Calu3 (cell line): ENCODE measurements at regions not wholly inside any gene's neighbourhood (a gene's known extent, or its start where the extent isn't known, plus 50 kb on each side); places are given as distances from the start of the nearest gene placed in this dataset.

ENCODE experiments used
- BruUV-seq: library from RNA; stranded (reverse); fragments of 400-500 nt; replicated peaks from 2 replicates; lab custom pipeline; 2021; lab: Mats Ljungman, UMichigan
- CTCF ChIA-PET: fragments of 300-600 bp; sonication (Branson Sonifier 250); formaldehyde crosslinking; loops from one replicate; lab custom pipeline; 2022; ENCODE audit warnings: antibody characterized with exemption; lab: Charles Lee
- DNase-seq: peaks from one replicate; pipeline ENCODE4 v3.0.0; 2022
- H3K27ac Mint-ChIP-seq: one replicate; pipeline ENCODE4 v1.8.0; 2022; ENCODE audit warnings: mixed read lengths; ENCODE audit not compliant: unreplicated experiment
- H3K27me3 Mint-ChIP-seq: one replicate; pipeline ENCODE4 v1.8.0; 2022; ENCODE audit warnings: mixed read lengths; ENCODE audit not compliant: unreplicated experiment
- H3K36me3 Mint-ChIP-seq: one replicate; pipeline ENCODE4 v1.8.0; 2022; ENCODE audit warnings: mild to moderate bottlenecking, moderate library complexity, mixed read lengths; ENCODE audit not compliant: insufficient read depth, unreplicated experiment
- H3K4me1 Mint-ChIP-seq: one replicate; pipeline ENCODE4 v1.8.0; 2022; ENCODE audit warnings: mild to moderate bottlenecking, low read depth, mixed read lengths; ENCODE audit not compliant: unreplicated experiment
- H3K4me3 Mint-ChIP-seq: one replicate; pipeline ENCODE4 v1.8.0; 2022; ENCODE audit warnings: mild to moderate bottlenecking, low read depth, moderate library complexity, mixed read lengths; ENCODE audit not compliant: unreplicated experiment
- H3K9me3 Mint-ChIP-seq: one replicate; pipeline ENCODE4 v1.8.0; 2022; ENCODE audit warnings: low read depth, mixed read lengths; ENCODE audit not compliant: unreplicated experiment
- intact Hi-C: fragments of 100-400 bp; cut with micrococcal nuclease; formaldehyde crosslinking; loops from one replicate; pipeline ENCODE4 v1.10.0; 2022; ENCODE audit not compliant: unreplicated experiment
- TF ChIP-seq, protein P1 (sequence below): fragments of 200-600 bp; IDR thresholded peaks from one replicate; pipeline ENCODE4 v1.8.0; 2022; ENCODE audit warnings: antibody characterized with exemption; ENCODE audit not compliant: unreplicated experiment

GRCh38 chr1:244963231-244963826, 99.0 kb upstream of the HNRNPU start:
- H3K9me3 Mint-ChIP-seq = no peaks in the 10 kb centered on the region
- no peak for DNase-seq
- H3K36me3 Mint-ChIP-seq = peaks cover 18% of the 10 kb centered on the region
- peaks cover 26% of the 10 kb centered on the region for H3K4me1 Mint-ChIP-seq
- intact Hi-C loops = no loop called here
- peak overlapping the region; percentile 8 for H3K4me3 Mint-ChIP-seq
- peak overlapping the region; percentile 77 for H3K27ac Mint-ChIP-seq
- H3K27me3 Mint-ChIP-seq = no peaks in the 10 kb centered on the region
- CTCF ChIA-PET = interaction anchor here (0.6 kb wide), 1 partner anchor 21 kb away, joined by 3 read pairs; no protein-coding TSS in a partner anchor
- no TSS peak for BruUV-seq
- TF ChIP-seq, protein P1, sequence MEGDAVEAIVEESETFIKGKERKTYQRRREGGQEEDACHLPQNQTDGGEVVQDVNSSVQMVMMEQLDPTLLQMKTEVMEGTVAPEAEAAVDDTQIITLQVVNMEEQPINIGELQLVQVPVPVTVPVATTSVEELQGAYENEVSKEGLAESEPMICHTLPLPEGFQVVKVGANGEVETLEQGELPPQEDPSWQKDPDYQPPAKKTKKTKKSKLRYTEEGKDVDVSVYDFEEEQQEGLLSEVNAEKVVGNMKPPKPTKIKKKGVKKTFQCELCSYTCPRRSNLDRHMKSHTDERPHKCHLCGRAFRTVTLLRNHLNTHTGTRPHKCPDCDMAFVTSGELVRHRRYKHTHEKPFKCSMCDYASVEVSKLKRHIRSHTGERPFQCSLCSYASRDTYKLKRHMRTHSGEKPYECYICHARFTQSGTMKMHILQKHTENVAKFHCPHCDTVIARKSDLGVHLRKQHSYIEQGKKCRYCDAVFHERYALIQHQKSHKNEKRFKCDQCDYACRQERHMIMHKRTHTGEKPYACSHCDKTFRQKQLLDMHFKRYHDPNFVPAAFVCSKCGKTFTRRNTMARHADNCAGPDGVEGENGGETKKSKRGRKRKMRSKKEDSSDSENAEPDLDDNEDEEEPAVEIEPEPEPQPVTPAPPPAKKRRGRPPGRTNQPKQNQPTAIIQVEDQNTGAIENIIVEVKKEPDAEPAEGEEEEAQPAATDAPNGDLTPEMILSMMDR = no peak

- TF ChIP-seq, protein P1 = no peak
- H3K27ac Mint-ChIP-seq = no peak overlapping the region
- CTCF ChIA-PET = no interaction called here
- H3K36me3 Mint-ChIP-seq = peaks cover 10% of the 10 kb centered on the region
- no peaks in the 10 kb centered on the region for H3K9me3 Mint-ChIP-seq
- no peak overlapping the region for H3K4me3 Mint-ChIP-seq
- no peaks in the 10 kb centered on the region for H3K27me3 Mint-ChIP-seq
- DNase-seq = no peak
- intact Hi-C loops = no loop called here
- no TSS peak for BruUV-seq
- peaks cover 23% of the 10 kb centered on the region for H3K4me1 Mint-ChIP-seq
These were observed 97.8 kb upstream of the HNRNPU start for GRCh38 chr1:244962130-244962529.

- CTCF ChIA-PET = no interaction called here
- no TSS peak for BruUV-seq
- Mint-ChIP-seq H3K4me3 (no peak overlapping the region), H3K9me3 (no peaks in the 10 kb centered on the region), H3K27me3 (no peaks in the 10 kb centered on the region), H3K27ac (no peak overlapping the region), H3K36me3 (peaks cover 7% of the 10 kb centered on the region), H3K4me1 (peaks cover 23% of the 10 kb centered on the region)
- TF ChIP-seq, protein P1 = no peak
- intact Hi-C loops = no loop called here
- no peak for DNase-seq
These were observed 96.6 kb upstream of the HNRNPU start for GRCh38 chr1:244960904-244961303.

DNA sequence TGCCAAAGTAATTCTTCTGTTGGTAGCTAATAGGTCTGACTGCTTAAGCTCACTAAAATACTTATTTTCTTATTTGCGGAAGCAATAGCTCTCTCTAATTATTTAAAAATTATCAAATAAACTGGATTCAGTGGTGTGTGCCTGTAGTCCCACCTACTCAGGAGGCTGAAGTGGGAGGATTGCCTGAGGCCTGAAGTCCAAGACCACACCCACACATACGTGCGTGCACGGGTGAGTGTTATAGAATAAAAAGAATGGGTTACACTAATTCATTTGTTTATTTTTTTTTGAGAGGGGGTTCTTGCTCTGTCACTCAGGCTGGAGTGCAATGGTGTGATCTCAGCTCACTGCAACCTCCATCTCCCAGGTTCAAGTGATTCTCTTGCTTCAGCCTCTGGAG, 94.2 kb upstream of the HNRNPU start:
- no peak for DNase-seq
- intact Hi-C loops = no loop called here
- TF ChIP-seq, protein P1 = no peak
- Mint-ChIP-seq H3K4me3 (no peak overlapping the region), H3K4me1 (peaks cover 5% of the 10 kb centered on the region), H3K27ac (no peak overlapping the region), H3K36me3 (no peaks in the 10 kb centered on the region), H3K27me3 (no peaks in the 10 kb centered on the region), H3K9me3 (no peaks in the 10 kb centered on the region)
- CTCF ChIA-PET = no interaction called here
- no TSS peak for BruUV-seq
